Cerebellar nuclear complex (tissue), 1 donor: ENCODE measurements at regions not wholly inside any gene's neighbourhood (a gene's known extent, or its start where the extent isn't known, plus 50 kb on each side); places are given as distances from the start of the nearest gene placed in this dataset.

Experiments
- DNase-seq, 2 experiments: peaks; one replicate each; lab custom pipeline; 2025; lab: John Stamatoyannopoulos, UW

DNA sequence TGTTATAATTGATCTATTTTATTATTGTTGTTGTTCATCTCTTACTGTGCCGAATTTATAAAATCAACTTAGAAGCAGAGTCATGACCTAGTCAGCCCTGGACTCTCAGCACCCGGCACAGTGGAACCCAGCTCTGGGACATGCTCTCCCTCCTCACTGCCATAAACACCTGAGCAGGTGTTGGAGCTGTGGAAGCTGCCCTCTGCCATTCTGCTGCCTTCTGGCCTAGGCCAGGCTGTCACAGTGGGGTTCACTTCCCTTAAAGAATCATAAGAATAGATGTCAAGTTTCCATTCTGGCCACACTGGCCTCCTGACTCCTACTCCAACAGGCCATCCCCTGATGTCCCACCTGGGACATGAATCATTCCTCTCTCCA, 192.2 kb downstream of the ZFP36L2 start:
- no peak for DNase-seq

DNA sequence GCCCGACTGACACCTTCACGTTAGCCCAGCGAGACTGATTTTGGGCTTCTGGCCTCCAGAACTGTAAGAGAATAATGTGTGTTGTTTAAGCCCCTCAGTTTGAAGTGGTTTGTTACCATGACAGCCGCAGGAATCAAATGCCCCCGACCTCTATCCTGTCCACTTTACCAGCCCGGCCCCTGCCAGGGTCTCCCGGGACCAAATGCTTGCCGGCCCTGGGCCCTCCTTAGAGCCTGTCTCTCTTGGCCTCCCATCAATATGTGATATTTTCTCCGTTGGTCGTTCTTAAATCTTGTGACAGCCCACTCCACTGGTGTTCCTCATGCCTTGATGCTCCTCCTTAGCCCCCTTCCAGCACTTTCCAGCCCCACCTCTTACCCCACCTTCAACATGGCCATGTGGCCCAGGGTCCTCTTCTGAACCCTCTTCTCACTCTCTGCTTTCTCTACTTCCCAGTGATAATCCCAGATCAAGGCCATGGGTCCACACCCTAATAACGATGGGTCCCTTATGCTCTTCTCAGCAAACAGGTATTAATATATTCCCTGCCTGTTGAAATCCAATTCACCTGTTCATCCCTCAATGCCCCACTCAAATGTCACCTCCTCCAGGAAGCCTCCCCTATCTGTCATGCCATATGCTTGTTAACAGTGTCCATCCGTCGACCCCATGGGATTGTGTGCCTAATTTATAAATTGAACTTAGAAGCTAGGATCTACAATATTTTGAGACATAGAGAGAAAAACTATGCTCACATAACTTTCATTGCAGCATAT, 192.8 kb downstream of the ZFP36L2 start:
- no peak for DNase-seq

DNA sequence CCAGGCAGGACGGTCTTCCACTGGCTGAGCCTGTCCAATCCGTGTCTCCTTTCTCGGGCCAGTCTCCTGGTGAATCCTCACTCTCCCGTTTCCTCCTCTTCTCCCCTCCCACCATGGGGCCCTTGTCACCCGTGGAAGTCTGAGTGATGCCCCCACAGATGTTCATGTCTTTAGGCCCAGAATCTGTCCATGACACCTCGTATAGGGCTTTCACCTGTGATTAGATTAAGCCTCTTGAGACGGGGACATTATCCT, 193.5 kb downstream of the ZFP36L2 start:
- DNase-seq, result no peak

- DNase-seq, result no peak
Measured at GRCh38 chr2:43032213-43033015, 194.0 kb downstream of the ZFP36L2 start.

DNA sequence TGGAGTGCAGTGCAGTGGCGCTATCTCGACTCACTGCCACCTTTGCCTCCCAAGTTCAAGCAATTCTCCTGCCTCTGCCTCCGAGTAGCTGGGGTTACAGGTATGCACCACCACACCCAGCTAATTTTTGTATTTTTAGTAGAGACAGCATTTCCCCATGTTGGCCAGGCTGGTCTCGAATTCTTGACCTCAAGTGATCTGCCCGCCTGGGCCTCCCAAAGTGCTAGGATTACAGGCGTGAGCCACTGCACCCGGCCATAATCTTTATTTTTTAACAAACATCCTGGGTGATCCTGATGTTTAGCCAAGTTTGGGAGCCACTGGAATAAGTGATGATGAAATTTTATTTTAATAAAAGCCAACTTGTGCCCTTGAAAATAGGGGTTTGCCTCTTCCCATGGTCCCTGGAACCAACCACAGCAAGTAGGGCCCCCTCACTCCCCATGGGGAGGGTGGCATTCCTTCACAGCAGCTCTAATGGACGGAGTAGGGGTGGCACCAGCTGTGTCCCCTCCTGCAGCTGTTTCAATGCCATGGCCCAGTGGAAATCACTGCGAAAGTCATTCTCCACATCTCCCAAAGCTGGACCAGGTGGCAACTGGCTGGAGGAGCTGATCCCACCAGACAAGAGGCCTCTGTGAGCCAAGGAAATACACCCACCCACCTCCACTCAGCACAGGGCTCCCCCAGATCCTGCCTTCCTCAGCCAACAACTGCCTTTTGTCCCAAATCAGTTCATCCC, 194.8 kb downstream of the ZFP36L2 start:
- no peak for DNase-seq

DNA sequence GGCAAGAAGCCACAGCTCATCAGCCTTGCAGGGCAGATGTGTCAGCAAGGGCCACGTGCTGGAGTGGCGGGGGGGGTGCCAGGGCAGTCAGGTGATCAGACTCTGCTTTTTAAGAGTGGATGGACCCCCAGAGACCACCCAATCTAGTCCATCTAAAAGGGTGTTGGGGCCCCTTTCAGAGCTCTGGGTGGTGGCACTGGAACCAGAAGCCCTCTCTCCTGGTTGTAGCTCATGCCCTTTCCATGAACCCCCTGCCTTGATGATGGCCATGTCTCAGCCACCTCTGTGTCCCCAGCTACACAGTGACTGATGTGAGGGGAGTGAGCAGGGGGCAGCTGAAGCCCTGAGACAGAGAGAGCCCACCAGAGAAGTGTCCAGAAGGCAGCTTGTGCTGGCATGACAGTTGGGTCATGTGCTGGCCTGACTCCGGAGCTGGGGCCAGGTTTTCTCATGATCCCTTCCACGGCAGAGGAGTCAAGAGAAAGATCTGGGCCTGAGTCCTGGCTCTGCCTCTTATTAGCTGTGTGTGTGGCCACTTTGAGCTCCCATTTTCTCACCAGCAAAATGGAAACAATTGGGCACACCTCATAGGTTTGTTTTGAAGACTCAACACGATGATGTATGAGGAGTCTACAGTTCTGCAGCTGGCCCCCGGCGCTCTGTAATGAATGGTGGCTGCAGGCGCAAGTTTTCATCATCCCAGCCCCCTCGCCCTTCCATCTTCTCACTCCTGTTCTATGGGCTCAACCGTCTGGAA, 195.7 kb downstream of the ZFP36L2 start:
- no peak for DNase-seq

- no peak for DNase-seq
Measured at GRCh38 chr2:43029186-43029585, 197.2 kb downstream of the ZFP36L2 start.

- no peak for DNase-seq
Measured at GRCh38 chr2:43028188-43028587, 198.2 kb downstream of the ZFP36L2 start.

- DNase-seq, result no peak
Measured at GRCh38 chr2:43027097-43027873, 199.1 kb downstream of the ZFP36L2 start.

GRCh38 chr2:43026426-43027096, 199.8 kb downstream of the ZFP36L2 start:
- no peak for DNase-seq

- DNase-seq, result no peak
Measured at GRCh38 chr2:43025709-43026295, 200.6 kb downstream of the ZFP36L2 start.

- DNase-seq, result no peak
Measured at GRCh38 chr2:43024515-43025011, 201.8 kb downstream of the ZFP36L2 start.

DNA sequence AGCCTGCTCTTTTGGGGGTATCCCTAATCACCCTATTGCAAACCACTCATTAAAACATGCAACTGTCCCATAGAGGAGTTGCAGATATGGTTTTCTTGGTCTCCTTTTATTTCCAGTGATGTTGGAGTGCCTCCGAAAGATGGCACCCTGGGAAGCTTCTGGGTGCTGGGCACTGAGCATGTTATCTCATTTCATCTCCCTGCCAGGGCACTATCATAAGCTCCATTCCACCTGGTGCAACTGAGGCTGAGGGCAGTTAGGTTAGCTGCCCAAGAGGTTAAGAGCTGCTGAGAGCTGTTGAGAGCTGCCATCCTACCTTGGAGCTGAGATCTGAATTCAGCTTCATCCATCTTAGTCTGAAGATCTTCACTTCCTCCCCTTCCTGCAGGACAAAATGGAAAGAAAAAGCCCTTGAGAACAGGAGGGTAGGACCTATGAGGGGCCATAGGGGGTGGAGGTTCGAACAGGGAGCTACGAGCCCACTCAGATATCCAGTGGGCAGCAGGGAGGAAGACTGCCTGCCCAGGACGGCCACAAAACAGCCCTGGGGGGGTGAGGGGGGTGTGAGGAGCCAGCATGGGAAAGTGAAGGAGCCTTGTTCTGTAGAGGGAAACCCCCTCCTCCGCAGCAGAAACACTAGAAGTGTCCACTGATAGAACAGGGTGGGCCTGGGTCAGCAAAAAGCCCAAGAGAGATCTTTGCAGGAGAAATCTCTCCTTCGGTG, 202.5 kb downstream of the ZFP36L2 start:
- DNase-seq, result no peak

DNA sequence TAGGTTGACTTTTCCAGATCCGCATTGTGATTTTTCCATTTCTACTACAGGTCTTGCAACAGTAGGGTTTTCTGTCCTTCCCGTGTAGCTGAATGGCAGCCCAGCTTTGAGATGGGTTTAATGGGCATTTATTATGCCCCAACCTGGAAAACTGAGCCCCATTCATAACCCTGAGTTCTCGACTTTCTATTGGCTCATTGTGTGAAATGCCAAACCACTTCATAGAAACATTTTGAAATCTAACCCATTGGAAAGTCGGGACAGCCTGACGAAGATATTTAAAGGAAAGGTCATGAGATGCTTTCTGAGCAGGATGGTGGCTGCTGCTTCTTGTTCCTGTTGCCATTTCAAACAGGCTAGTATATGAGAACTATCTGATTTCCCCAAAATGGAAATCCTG, 203.5 kb downstream of the ZFP36L2 start:
- no peak for DNase-seq

DNA sequence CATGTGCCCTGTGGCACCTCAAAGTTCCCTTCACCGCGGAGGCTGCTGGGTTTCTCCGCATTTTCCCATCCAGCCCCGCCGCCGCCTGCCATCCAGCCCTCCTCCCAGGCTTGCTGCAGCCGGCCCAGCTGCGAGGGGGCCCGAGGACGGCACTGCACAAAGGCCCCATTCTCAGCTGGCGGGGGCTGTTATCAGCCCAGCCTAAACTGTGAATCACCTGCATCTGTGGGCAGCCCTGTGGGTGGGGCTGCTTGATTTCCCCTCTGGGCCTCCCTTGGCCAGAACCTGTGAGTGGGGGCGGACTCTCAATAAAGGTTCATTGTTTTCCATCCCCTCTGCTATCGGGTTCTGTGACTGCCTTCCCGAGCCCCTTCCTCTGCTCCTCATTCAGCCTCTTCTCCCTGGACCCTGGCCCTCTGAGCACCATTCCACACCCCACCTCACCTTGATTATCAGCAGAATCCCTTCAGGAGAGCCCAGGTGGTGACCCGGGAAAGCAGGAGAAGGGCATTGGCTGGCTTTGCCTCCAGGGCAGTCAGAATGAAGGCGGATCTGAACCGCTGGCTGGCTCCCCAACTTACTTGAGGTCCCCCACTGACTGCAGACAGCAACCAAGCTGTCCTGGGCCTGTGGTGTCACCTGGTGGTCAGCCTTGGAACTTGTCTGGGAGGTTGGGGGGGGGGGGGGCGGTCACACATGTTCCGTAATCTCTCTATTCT, 204.5 kb downstream of the ZFP36L2 start:
- DNase-seq, result no peak

GRCh38 chr2:43020990-43021669, 205.3 kb downstream of the ZFP36L2 start:
- DNase-seq, result no peak

DNA sequence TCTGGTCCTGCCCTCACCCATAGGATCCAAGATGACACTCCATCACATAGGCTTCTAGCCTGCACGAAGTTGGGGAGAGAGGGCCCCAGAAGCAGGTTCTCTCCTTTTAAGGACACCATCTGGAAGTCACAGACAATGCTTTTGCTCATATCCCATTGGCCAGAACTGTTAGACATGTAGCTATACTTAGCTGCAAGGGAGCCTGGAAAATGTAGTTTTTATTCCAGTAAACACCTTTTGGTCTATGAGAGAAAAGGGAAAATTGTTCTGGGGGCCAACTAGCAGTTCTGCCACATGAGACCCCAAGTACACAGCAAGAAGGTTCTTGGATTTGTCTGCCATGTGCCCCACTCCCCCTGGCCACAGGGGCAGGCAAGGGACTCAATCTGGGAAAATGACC, 206.1 kb downstream of the ZFP36L2 start:
- no peak for DNase-seq

DNA sequence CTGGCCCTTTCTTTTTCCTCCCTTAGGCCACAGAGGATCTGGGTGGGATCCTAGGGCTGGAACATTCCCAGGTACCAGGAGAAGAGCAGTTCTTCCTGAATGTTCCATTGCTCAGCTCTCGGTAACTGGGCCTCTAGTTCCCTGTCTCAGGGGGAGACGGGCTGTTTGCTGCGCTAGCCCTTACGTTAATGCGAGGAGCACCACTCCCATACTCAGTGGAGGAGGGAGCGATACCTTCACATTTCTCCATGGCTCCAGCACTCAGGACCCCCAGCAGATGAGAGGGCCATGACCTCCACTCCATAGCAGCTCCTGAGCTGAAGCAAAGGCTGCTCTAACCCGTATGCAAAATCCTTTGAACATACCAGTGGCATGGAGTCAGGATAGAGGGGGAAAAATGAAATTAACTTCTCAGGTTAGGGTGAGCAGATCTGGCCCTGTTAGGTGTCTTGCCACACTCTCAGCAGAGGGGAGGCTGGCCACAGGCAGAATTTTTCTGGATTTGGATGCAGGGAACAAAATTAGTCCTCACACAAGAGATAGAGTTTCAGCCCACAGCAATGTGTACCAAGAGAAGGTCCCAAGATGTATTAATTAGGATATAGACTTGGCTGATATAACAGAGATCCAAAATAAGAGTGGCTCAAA, 206.7 kb downstream of the ZFP36L2 start:
- no peak for DNase-seq
